ENCODE measurements at regions not wholly inside any gene's neighbourhood (a gene's known extent, or its start where the extent isn't known, plus 50 kb on each side); places are given as distances from the start of the nearest gene placed in this dataset.
"Not testable (repeated sequence)": the region's sequence is repeated elsewhere in the genome, so short reads cannot be mapped to it uniquely, and the experiment has no call there.

GRCh38 chr1:121519042-121519755 is 334.4 kb downstream of the SRGAP2C start:
- H3K4me3 ChIP-seq (ENCODE audit: low read depth, low read length), result peak overlapping the region; percentile 89
- H3K27ac ChIP-seq (ENCODE audit: insufficient read depth, low read length, poor library complexity, severe bottlenecking), result peak overlapping the region; percentile 74
- H3K27me3 Mint-ChIP-seq, result peaks cover 4% of the 10 kb centered on the region
- H3K9me3 Mint-ChIP-seq, result peaks cover 0 to 4% (median 0%) of the 10 kb centered on the region in 7 donors
- H3K36me3 ChIP-seq (ENCODE audit: control insufficient read depth, insufficient read depth, low read length), result no peaks in the 10 kb centered on the region
- peak overlapping the region; percentile 94 to 95 (median 94) for H3K27ac Mint-ChIP-seq
- no peaks in the 10 kb centered on the region for H3K27me3 ChIP-seq (ENCODE audit: control insufficient read depth, insufficient read depth, low read length)
- peaks cover 37% of the 10 kb centered on the region for H3K4me1 ChIP-seq (ENCODE audit: control insufficient read depth, insufficient read depth, low read length, poor library complexity, severe bottlenecking)
- peaks cover 4% of the 10 kb centered on the region for H3K36me3 Mint-ChIP-seq
- peak; percentile 71 to 92 (median 81) for DNase-seq
- H3K4me1 Mint-ChIP-seq, result peaks cover 12 to 66% (median 50%) of the 10 kb centered on the region in 4 donors
- no peaks in the 10 kb centered on the region for H3K9me3 ChIP-seq (ENCODE audit: control insufficient read depth in 2 of 2, low read length in 2 of 2)
- peak overlapping the region; percentile 62 to 94 (median 84) for H3K4me3 Mint-ChIP-seq
- peak; percentile 90 to 92 for ATAC-seq (ENCODE audit: low read depth in 2 of 2)

GRCh38 chr1:121519756-121520286 is 335.0 kb downstream of the SRGAP2C start:
- not testable (repeated sequence) for DNase-seq; H3K27me3 Mint-ChIP-seq; H3K36me3 ChIP-seq (ENCODE audit: control insufficient read depth, insufficient read depth, low read length); H3K9me3 ChIP-seq (ENCODE audit: control insufficient read depth in 2 of 2, low read length in 2 of 2); H3K9me3 Mint-ChIP-seq; ATAC-seq (ENCODE audit: low read depth in 2 of 2); H3K36me3 Mint-ChIP-seq; H3K27me3 ChIP-seq (ENCODE audit: control insufficient read depth, insufficient read depth, low read length)
- Histone ChIP-seq H3K4me3 (ENCODE audit: low read depth, low read length) (peak overlapping the region; percentile 88), H3K4me1 (ENCODE audit: control insufficient read depth, insufficient read depth, low read length, poor library complexity, severe bottlenecking) (peaks cover 37% of the 10 kb centered on the region), H3K27ac (ENCODE audit: insufficient read depth, low read length, poor library complexity, severe bottlenecking) (peak overlapping the region; percentile 74)
- Mint-ChIP-seq H3K27ac (peak overlapping the region; percentile 88 to 95 (median 94)), H3K4me1 (peaks cover 12 to 61% (median 48%) of the 10 kb centered on the region in 4 donors), H3K4me3 (peak overlapping the region; percentile 62 to 94 (median 84))

- no peak for ATAC-seq (ENCODE audit: low read depth in 2 of 2)
- H3K9me3 Mint-ChIP-seq, result peaks cover 0 to 1% (median 0%) of the 10 kb centered on the region in 7 donors
- H3K4me3 Mint-ChIP-seq, result peak overlapping the region in 2 of 4 donors; percentile 58 to 83
- no peak overlapping the region for H3K27ac Mint-ChIP-seq
- no peaks in the 10 kb centered on the region for H3K36me3 ChIP-seq (ENCODE audit: control insufficient read depth, insufficient read depth, low read length)
- H3K4me1 Mint-ChIP-seq, result peaks cover 0 to 41% (median 33%) of the 10 kb centered on the region in 4 donors
- DNase-seq, result no peak
- H3K4me1 ChIP-seq (ENCODE audit: control insufficient read depth, insufficient read depth, low read length, poor library complexity, severe bottlenecking), result peaks cover 24% of the 10 kb centered on the region
- peaks cover 4% of the 10 kb centered on the region for H3K27me3 Mint-ChIP-seq
- H3K9me3 ChIP-seq (ENCODE audit: control insufficient read depth in 2 of 2, low read length in 2 of 2), result no peaks in the 10 kb centered on the region
- no peaks in the 10 kb centered on the region for H3K27me3 ChIP-seq (ENCODE audit: control insufficient read depth, insufficient read depth, low read length)
- H3K36me3 Mint-ChIP-seq, result peaks cover 6% of the 10 kb centered on the region
- no peak overlapping the region for H3K4me3 ChIP-seq (ENCODE audit: low read depth, low read length)
- no peak overlapping the region for H3K27ac ChIP-seq (ENCODE audit: insufficient read depth, low read length, poor library complexity, severe bottlenecking)
Measured at GRCh38 chr1:121522061-121522759, 337.4 kb downstream of the SRGAP2C start.

GRCh38 chr1:121523112-121523511 is 338.3 kb downstream of the SRGAP2C start:
- H3K27me3 Mint-ChIP-seq; H3K9me3 ChIP-seq (ENCODE audit: control insufficient read depth in 2 of 2, low read length in 2 of 2); ATAC-seq (ENCODE audit: low read depth in 2 of 2); DNase-seq; H3K27ac ChIP-seq (ENCODE audit: insufficient read depth, low read length, poor library complexity, severe bottlenecking); H3K36me3 Mint-ChIP-seq; H3K9me3 Mint-ChIP-seq; H3K4me3 ChIP-seq (ENCODE audit: low read depth, low read length); H3K36me3 ChIP-seq (ENCODE audit: control insufficient read depth, insufficient read depth, low read length); H3K27me3 ChIP-seq (ENCODE audit: control insufficient read depth, insufficient read depth, low read length): not testable (repeated sequence)
- peaks cover 0 to 32% (median 25%) of the 10 kb centered on the region in 4 donors for H3K4me1 Mint-ChIP-seq
- peak overlapping the region in 2 of 3 donors; percentile 4 to 72 for H3K27ac Mint-ChIP-seq
- H3K4me1 ChIP-seq (ENCODE audit: control insufficient read depth, insufficient read depth, low read length, poor library complexity, severe bottlenecking), result peaks cover 15% of the 10 kb centered on the region
- H3K4me3 Mint-ChIP-seq, result peak overlapping the region in 1 of 4 donors; percentile 63

- H3K27me3 ChIP-seq (ENCODE audit: control insufficient read depth, insufficient read depth, low read length), result no peaks in the 10 kb centered on the region
- H3K36me3 Mint-ChIP-seq, result peaks cover 9% of the 10 kb centered on the region
- ATAC-seq (ENCODE audit: low read depth in 2 of 2) (no peak), DNase-seq (no peak)
- no peaks in the 10 kb centered on the region for H3K9me3 ChIP-seq (ENCODE audit: control insufficient read depth in 2 of 2, low read length in 2 of 2)
- no peaks in the 10 kb centered on the region for H3K36me3 ChIP-seq (ENCODE audit: control insufficient read depth, insufficient read depth, low read length)
- H3K27ac Mint-ChIP-seq, result no peak overlapping the region
- peaks cover 0 to 2% (median 0%) of the 10 kb centered on the region in 7 donors for H3K9me3 Mint-ChIP-seq
- no peak overlapping the region for H3K4me3 Mint-ChIP-seq
- no peak overlapping the region for H3K4me3 ChIP-seq (ENCODE audit: low read depth, low read length)
- peaks cover 0 to 33% (median 20%) of the 10 kb centered on the region in 4 donors for H3K4me1 Mint-ChIP-seq
- H3K4me1 ChIP-seq (ENCODE audit: control insufficient read depth, insufficient read depth, low read length, poor library complexity, severe bottlenecking), result peaks cover 3% of the 10 kb centered on the region
- H3K27ac ChIP-seq (ENCODE audit: insufficient read depth, low read length, poor library complexity, severe bottlenecking), result no peak overlapping the region
- H3K27me3 Mint-ChIP-seq, result no peaks in the 10 kb centered on the region
Measured at GRCh38 chr1:121525355-121525754, 340.6 kb downstream of the SRGAP2C start.

GRCh38 chr1:121528958-121529357 is 344.2 kb downstream of the SRGAP2C start:
- DNase-seq; H3K4me3 ChIP-seq (ENCODE audit: low read depth, low read length); H3K36me3 ChIP-seq (ENCODE audit: control insufficient read depth, insufficient read depth, low read length); H3K27me3 ChIP-seq (ENCODE audit: control insufficient read depth, insufficient read depth, low read length); ATAC-seq (ENCODE audit: low read depth in 2 of 2); H3K27me3 Mint-ChIP-seq; H3K9me3 Mint-ChIP-seq; H3K4me1 ChIP-seq (ENCODE audit: control insufficient read depth, insufficient read depth, low read length, poor library complexity, severe bottlenecking); H3K27ac ChIP-seq (ENCODE audit: insufficient read depth, low read length, poor library complexity, severe bottlenecking); H3K9me3 ChIP-seq (ENCODE audit: control insufficient read depth in 2 of 2, low read length in 2 of 2); H3K4me3 Mint-ChIP-seq; H3K36me3 Mint-ChIP-seq; H3K27ac Mint-ChIP-seq: not testable (repeated sequence)
- peaks cover 0 to 20% (median 11%) of the 10 kb centered on the region in 4 donors for H3K4me1 Mint-ChIP-seq

- not testable (repeated sequence) for H3K27me3 Mint-ChIP-seq; H3K9me3 Mint-ChIP-seq; ATAC-seq (ENCODE audit: low read depth in 2 of 2); DNase-seq; H3K9me3 ChIP-seq (ENCODE audit: control insufficient read depth in 2 of 2, low read length in 2 of 2); H3K27ac ChIP-seq (ENCODE audit: insufficient read depth, low read length, poor library complexity, severe bottlenecking); H3K4me3 Mint-ChIP-seq; H3K36me3 Mint-ChIP-seq; H3K4me3 ChIP-seq (ENCODE audit: low read depth, low read length); H3K27me3 ChIP-seq (ENCODE audit: control insufficient read depth, insufficient read depth, low read length); H3K4me1 ChIP-seq (ENCODE audit: control insufficient read depth, insufficient read depth, low read length, poor library complexity, severe bottlenecking); H3K36me3 ChIP-seq (ENCODE audit: control insufficient read depth, insufficient read depth, low read length)
- H3K27ac Mint-ChIP-seq, result peak overlapping the region in 2 of 3 donors; percentile 7 to 55
- peaks cover 0 to 20% (median 10%) of the 10 kb centered on the region in 4 donors for H3K4me1 Mint-ChIP-seq
Measured at GRCh38 chr1:121530026-121530425, 345.3 kb downstream of the SRGAP2C start.

Data from CD4-positive, CD25-positive, alpha-beta regulatory T cell (primary cell).